ENCODE measurements at regions not wholly inside any gene's neighbourhood (a gene's known extent, or its start where the extent isn't known, plus 50 kb on each side); places are given as distances from the start of the nearest gene placed in this dataset.

GRCh38 chr7:35523292-35523691 lies 171.6 kb downstream of the HERPUD2 start:
- H4K20me1 ChIP-seq (ENCODE audit: insufficient read depth, low read length): no peaks in the 10 kb centered on the region
- TF ChIP-seq CTCF (IDR thresholded peaks at IDR 0.05; ENCODE audit: insufficient read depth, low read depth, low read length) (no peak), EZH2 (IDR thresholded peaks at IDR 0.05; ENCODE audit: insufficient read depth, low read length) (no peak)
- DNase-seq (ENCODE audit: low read depth) (no peak), FAIRE-seq (no peak)
- no peak overlapping the region for H3K9ac ChIP-seq (ENCODE audit: low read length)
- no peaks in the 10 kb centered on the region for H3K36me3 ChIP-seq (ENCODE audit: insufficient read depth, low read length)
- no peak overlapping the region for H3K4me3 ChIP-seq (ENCODE audit: insufficient read depth, low read depth, low read length)
- H3K27ac Mint-ChIP-seq (ENCODE audit: unreplicated experiment): no peak overlapping the region
- H3K9me3 Mint-ChIP-seq (ENCODE audit: unreplicated experiment): no peaks in the 10 kb centered on the region
- no peaks in the 10 kb centered on the region for H3K4me1 ChIP-seq (ENCODE audit: insufficient read depth, low read length)
- H3K36me3 Mint-ChIP-seq (ENCODE audit: low read depth, unreplicated experiment): no peaks in the 10 kb centered on the region
- H2AFZ ChIP-seq (ENCODE audit: low read depth, low read length): no peak overlapping the region
- H3K9me3 ChIP-seq (ENCODE audit: insufficient read depth, low read depth, low read length): no peaks in the 10 kb centered on the region
- H3K79me2 ChIP-seq (ENCODE audit: insufficient read depth, low read length): no peaks in the 10 kb centered on the region
- peaks cover 39% of the 10 kb centered on the region for H3K27me3 Mint-ChIP-seq (ENCODE audit: low read depth, unreplicated experiment)
- H3K27me3 ChIP-seq (ENCODE audit: insufficient read depth, low read length): peaks cover 24% of the 10 kb centered on the region
- no peak overlapping the region for H3K27ac ChIP-seq (ENCODE audit: low read depth, low read length)
- peaks cover 6% of the 10 kb centered on the region for H3K4me1 Mint-ChIP-seq (ENCODE audit: low read depth, unreplicated experiment)
- no peak overlapping the region for H3K4me3 Mint-ChIP-seq (ENCODE audit: unreplicated experiment)
- H3K4me2 ChIP-seq (ENCODE audit: low read length): no peak overlapping the region

- no peak overlapping the region for H3K4me3 Mint-ChIP-seq (ENCODE audit: unreplicated experiment)
- Histone ChIP-seq H2AFZ (ENCODE audit: low read depth, low read length) (no peak overlapping the region), H3K27me3 (ENCODE audit: insufficient read depth, low read length) (peaks cover 24% of the 10 kb centered on the region), H3K9me3 (ENCODE audit: insufficient read depth, low read depth, low read length) (no peaks in the 10 kb centered on the region), H3K36me3 (ENCODE audit: insufficient read depth, low read length) (no peaks in the 10 kb centered on the region), H3K9ac (ENCODE audit: low read length) (no peak overlapping the region), H3K79me2 (ENCODE audit: insufficient read depth, low read length) (no peaks in the 10 kb centered on the region), H3K4me3 (ENCODE audit: insufficient read depth, low read depth, low read length) (no peak overlapping the region), H3K27ac (ENCODE audit: low read depth, low read length) (no peak overlapping the region), H3K4me1 (ENCODE audit: insufficient read depth, low read length) (no peaks in the 10 kb centered on the region), H3K4me2 (ENCODE audit: low read length) (no peak overlapping the region), H4K20me1 (ENCODE audit: insufficient read depth, low read length) (no peaks in the 10 kb centered on the region)
- H3K27ac Mint-ChIP-seq (ENCODE audit: unreplicated experiment): no peak overlapping the region
- FAIRE-seq (no peak), DNase-seq (ENCODE audit: low read depth) (no peak)
- no peak for TF ChIP-seq CTCF (IDR thresholded peaks at IDR 0.05; ENCODE audit: insufficient read depth, low read depth, low read length)
- TF ChIP-seq EZH2 (IDR thresholded peaks at IDR 0.05; ENCODE audit: insufficient read depth, low read length): no peak
- H3K4me1 Mint-ChIP-seq (ENCODE audit: low read depth, unreplicated experiment): peaks cover 8% of the 10 kb centered on the region
- H3K9me3 Mint-ChIP-seq (ENCODE audit: unreplicated experiment): no peaks in the 10 kb centered on the region
- H3K36me3 Mint-ChIP-seq (ENCODE audit: low read depth, unreplicated experiment): no peaks in the 10 kb centered on the region
- peaks cover 41% of the 10 kb centered on the region for H3K27me3 Mint-ChIP-seq (ENCODE audit: low read depth, unreplicated experiment)
Observed at GRCh38 chr7:35522697-35523096, 172.2 kb downstream of the HERPUD2 start.

- Histone ChIP-seq H4K20me1 (ENCODE audit: insufficient read depth, low read length) (no peaks in the 10 kb centered on the region), H3K9me3 (ENCODE audit: insufficient read depth, low read depth, low read length) (no peaks in the 10 kb centered on the region), H3K9ac (ENCODE audit: low read length) (no peak overlapping the region), H3K79me2 (ENCODE audit: insufficient read depth, low read length) (no peaks in the 10 kb centered on the region), H3K36me3 (ENCODE audit: insufficient read depth, low read length) (no peaks in the 10 kb centered on the region), H3K27me3 (ENCODE audit: insufficient read depth, low read length) (peaks cover 20% of the 10 kb centered on the region), H3K4me3 (ENCODE audit: insufficient read depth, low read depth, low read length) (no peak overlapping the region), H2AFZ (ENCODE audit: low read depth, low read length) (no peak overlapping the region), H3K27ac (ENCODE audit: low read depth, low read length) (no peak overlapping the region), H3K4me1 (ENCODE audit: insufficient read depth, low read length) (no peaks in the 10 kb centered on the region), H3K4me2 (ENCODE audit: low read length) (no peak overlapping the region)
- H3K27ac Mint-ChIP-seq (ENCODE audit: unreplicated experiment): no peak overlapping the region
- no peak overlapping the region for H3K4me3 Mint-ChIP-seq (ENCODE audit: unreplicated experiment)
- H3K27me3 Mint-ChIP-seq (ENCODE audit: low read depth, unreplicated experiment): peaks cover 33% of the 10 kb centered on the region
- no peak for FAIRE-seq
- no peaks in the 10 kb centered on the region for H3K36me3 Mint-ChIP-seq (ENCODE audit: low read depth, unreplicated experiment)
- peaks cover 8% of the 10 kb centered on the region for H3K4me1 Mint-ChIP-seq (ENCODE audit: low read depth, unreplicated experiment)
- no peak for TF ChIP-seq CTCF (IDR thresholded peaks at IDR 0.05; ENCODE audit: insufficient read depth, low read depth, low read length)
- no peak for TF ChIP-seq EZH2 (IDR thresholded peaks at IDR 0.05; ENCODE audit: insufficient read depth, low read length)
- no peak for DNase-seq (ENCODE audit: low read depth)
- H3K9me3 Mint-ChIP-seq (ENCODE audit: unreplicated experiment): no peaks in the 10 kb centered on the region
Observed at GRCh38 chr7:35521941-35522340, 173.0 kb downstream of the HERPUD2 start.
